Nucleus accumbens (tissue), 56 donors: ENCODE measurements at regions not wholly inside any gene's neighbourhood (a gene's known extent, or its start where the extent isn't known, plus 50 kb on each side); places are given as distances from the start of the nearest gene placed in this dataset.
"Not testable (repeated sequence)": the region's sequence is repeated elsewhere in the genome, so short reads cannot be mapped to it uniquely, and the experiment has no call there.

Experiments
- DNase-seq, 56 donors: peaks; one replicate each; lab custom pipeline; 2025; lab: John Stamatoyannopoulos, UW

DNA sequence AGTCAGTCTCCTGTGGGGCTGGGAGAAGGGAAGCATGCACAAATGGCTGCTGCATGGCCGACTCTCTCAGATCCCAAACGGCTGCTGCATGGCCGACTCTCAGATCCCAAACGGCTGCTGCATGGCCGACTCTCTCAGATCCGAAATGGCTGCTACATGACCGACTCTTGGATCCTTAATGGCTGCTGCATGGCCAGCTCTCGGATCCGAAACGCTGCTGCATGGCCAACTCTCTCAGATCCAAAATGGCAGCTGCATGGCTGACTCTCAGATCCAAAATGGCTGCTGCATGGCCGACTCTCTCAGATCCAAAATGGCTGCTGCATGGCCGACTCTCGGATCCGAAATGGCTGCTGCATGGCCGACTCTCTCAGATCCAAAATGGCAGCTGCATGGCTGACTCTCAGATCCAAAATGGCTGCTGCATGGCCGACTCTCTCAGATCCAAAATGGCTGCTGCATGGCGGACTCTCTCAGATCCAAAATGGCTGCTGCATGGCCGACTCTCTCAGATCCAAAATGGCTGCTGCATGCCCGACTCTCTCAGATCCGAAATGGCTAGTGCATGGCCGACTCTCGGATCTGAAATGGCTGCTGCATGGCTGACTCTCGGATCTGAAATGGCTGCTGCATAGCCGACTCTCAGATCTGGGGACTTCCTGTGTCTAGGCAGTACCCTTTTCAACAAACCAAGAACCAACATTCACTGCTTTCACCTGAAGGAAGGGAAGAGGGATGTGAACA is 284.8 kb upstream of the SMIM21 start:
- DNase-seq: not testable (repeated sequence)

DNA sequence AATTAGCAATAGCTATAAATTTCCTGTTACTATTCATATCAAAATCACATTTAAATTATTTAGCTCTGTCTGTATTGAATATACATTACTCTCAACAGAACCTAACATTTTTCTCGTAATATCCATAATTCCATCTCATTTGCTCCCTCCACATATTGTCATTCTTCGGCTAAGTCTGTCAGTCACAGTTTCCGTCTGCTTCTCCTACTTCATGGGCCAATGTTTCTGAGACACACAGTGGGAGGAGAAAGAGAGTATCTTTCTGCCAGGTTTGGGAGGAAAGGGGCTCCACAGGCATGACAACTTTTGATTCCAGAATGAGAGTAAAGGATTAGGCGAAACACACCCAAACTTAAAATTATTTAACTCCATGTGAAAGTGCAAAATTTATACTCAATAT is 273.1 kb upstream of the SMIM21 start:
- no peak for DNase-seq

DNA sequence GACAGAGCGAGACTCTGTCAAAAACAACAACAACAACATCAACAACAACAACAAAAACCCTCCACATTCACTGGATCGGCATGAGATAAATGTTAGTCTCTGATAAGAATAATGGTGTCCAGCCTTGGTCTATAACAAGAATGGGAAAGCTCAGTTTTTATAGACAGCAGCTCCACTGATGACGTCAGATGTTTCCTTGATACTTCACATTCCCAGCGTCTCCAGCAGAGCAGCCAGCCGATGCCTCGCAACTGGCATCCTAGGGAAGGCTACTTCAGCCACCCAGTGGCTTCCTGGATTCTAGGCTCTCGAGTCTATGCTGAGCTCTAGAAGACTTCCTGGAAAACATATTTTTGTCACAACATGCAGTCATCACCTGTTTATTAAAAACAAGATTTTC is 271.4 kb upstream of the SMIM21 start:
- no peak for DNase-seq

DNA sequence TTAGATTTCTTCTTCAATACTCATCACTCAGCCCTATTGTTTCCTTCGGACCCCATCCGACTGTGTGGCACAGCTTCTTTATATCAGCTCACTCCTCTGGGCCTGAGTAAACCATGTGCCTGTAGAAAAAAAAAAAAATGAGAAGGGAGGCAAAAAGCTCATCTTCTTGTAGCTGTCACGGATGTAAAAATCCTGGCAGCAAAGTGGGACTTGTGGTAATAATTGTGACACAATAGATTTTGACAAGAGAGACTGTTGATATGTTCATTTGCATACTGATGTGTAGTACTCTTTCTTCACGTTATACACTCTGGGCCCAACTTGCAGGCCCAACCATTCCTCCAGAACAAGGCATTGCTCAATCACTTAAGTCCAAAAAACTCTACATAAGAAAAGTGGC is 270.0 kb upstream of the SMIM21 start:
- DNase-seq: no peak

DNA sequence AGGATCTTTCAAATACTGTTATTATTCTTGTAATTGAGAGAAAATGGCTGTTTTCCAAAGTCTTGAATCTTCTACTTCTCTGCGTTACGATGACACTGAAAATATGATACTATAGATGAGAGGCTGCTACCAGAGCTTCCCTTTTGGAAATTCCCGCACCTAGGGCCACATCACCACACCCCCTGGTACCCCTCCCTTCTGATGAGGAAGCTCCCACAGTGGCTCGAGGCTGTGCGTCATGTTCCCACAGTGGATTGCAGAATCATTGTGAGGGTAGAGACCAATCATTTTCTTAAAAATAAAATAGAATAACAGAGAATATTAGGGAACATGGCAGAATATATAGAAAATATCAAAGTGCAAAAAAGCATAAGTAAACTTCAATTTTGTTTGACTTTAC is 268.9 kb upstream of the SMIM21 start:
- no peak for DNase-seq

DNA sequence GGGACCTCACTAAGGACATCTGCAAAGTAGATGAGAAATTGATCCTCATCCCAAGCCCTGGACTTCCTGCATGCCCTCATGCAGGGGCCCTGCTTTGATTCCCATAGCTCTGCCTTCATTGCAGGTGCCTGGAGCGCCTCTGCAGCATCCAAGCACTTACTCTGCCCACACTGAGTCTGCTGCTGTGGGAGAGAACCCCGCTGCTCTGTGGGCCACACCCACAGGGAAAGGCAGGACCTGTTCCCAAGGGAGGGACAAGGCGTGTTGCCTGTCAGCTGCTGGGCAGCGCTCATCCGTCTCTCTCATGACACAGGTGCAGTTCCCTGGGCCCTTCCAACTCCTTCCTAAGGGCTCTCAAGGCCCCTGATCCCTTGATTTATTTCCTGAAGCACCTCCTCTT is 266.8 kb upstream of the SMIM21 start:
- peak in 4 of 56 donors; percentile 6 to 33 (median 18) for DNase-seq

DNA sequence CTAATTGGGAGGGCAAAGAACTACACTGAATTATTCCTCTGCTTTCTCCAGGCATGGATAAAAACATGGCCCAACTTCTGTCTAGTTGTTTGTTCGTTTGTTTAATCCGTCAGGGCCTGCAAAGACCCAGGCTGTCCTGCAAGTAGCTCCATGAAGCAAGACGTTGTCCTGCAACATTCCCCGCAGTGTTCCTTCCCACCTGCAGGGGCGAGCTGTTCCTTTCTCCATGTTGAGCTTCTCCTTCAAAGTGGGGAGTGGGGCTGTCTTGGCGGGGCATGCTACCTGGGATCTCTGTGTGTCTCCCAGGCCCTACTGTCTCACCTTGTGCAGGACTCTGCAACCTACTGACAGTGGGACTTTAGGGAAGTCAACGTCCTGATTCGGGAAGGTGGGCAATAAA is 264.0 kb upstream of the SMIM21 start:
- DNase-seq: no peak

DNA sequence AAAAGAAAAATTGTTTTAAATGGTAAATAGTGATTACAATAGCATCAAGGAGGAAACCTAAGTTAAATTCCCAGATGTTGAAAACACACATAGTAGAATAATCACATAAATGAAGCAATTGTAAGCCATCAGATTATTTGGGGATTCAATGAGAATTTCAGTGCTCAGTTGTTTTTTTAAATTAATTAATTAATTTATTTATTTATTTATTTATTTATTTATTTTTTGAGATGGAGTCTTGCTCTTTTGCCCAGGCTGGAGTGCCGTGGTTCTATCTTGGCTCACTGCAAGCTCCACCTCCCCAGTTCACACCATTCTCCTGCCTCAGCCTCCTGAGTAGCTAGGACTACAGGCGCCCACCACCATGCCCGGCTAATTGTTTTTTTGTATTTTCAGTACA is 262.8 kb upstream of the SMIM21 start:
- not testable (repeated sequence) for DNase-seq

DNA sequence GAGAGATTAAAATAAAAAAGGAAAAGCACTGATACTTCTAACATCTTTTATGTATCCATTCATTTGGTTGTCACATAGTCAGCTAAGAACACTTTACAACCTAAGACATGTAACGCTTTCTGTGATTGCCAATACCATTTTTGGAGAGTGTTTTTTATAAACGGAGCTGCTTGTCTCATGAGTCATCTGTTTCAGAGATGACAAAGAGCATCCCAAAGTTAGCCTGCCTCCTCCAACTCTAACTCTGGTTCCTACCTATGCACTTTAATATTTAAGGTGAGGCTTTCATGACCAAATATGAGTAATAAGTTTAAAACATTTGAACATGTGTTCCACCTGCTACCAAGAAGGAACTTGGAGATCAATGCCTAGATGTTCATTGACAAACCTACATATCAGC is 260.1 kb upstream of the SMIM21 start:
- DNase-seq: peak in 2 of 56 donors; percentile 28 to 49

DNA sequence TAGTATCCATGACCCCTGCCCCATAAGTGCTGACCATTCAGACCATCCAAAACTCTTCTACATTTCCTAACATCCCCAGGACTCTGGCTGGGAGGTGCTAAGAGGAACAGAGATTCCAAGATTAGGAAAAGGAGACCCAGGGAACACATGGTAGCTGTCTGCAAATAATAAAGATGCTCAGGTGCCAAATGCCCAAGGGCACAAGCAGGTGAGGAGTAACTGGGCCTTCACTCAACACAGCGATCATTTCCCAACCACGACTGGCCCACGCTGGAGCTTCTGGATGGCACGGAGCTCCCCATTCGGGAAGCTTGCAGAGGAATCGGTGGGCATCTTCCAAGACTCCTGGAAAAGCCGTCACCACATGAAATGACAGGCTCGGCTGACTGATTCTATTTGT is 255.9 kb upstream of the SMIM21 start:
- no peak for DNase-seq

DNA sequence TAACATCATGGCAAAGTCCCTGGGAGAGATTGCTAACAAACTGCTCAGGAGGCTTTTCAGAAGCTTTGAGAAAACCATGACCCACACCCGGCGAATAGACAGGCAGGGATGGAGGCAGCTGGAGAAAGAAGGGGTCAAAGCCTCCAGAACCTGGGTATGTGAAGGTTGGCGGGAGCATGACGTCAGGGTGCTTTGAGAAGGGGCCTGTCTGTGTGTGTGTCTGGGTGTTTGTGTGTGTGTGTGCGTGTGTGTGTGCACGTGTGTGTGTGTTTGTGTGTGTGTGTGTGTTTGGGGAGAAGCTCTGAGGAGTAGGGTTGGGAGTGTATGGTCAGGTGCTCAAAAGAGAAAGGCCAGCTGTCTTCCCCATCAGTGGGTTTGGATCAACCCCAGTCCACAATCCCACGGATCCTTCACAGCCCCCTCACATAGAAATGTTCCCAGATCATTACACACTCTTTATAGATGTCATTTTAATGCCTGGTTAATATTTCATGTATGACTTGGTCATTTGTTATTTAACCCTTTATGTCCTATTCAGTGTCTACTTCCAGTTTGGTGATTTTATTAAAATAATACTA is 254.1 kb upstream of the SMIM21 start:
- DNase-seq: no peak

DNA sequence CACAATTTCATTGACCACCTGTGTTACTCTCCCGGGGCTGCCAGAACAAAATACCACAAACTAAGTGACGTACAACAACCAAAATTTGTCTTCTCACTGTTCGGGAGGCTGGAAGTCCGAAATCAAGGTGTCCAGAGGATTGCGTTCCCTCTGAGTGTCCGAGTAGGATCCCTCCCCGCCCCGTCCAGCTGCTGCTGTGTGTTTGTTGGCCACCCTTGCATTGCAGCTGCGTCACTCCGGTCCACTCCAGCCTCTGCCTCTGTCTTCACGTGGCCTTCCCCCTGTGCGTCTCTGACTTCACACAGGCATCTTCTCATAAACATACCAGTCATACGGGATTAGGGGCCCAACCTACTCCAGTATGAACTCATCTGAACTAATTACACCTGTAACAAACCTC is 251.8 kb upstream of the SMIM21 start:
- DNase-seq: no peak

DNA sequence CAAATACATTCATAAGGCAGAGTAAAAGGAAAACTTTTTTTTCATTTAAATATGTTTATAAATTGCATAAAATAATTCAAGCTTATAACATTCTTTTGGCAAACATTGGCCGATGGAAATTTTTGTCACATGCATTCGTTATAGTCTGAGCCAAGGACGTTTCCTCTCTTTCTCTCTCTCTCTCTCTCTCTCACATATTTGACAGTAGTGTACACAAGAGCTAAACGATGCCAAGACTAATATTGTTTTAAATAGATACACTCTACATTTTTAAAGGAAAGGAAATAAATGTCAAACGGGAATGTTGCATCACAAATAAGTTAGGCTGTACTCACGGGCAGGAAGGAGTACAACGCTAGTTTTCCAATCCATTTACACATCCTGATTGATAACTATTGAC is 251.1 kb upstream of the SMIM21 start:
- DNase-seq: no peak

DNA sequence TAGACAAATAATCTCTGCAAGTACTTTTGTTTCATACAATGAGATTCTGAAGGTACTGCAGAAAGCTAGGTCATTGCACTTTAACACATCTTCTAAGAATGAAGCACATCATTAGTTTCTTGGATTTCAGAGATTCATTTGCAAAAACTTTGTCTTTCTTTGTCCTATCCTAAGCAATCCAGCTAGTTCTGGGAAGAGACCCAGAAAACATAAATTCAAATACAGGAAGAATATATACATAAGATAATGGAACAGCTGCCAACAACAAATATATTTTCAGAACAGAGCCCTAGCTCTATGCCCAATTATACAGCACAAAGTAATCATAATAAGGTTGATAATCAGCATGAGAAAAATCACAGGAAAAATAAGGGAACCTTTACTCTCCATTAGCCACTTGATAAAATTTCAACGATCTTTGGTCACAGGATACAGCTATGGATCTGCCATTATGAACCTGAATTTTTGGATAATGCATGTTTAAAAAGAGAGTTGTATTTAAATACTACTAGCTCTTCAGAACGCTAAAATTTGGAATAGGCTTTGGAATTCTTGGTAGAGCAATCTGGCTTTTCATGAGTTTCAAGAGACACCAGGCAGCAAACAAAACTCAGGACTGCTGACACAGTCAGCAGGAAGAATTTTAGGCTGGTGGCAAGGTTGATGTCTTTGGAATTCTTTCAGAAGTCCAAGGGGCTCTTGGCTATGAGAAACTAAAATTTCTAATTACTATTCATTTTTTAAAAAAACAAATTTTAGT is 250.4 kb upstream of the SMIM21 start:
- no peak for DNase-seq

DNA sequence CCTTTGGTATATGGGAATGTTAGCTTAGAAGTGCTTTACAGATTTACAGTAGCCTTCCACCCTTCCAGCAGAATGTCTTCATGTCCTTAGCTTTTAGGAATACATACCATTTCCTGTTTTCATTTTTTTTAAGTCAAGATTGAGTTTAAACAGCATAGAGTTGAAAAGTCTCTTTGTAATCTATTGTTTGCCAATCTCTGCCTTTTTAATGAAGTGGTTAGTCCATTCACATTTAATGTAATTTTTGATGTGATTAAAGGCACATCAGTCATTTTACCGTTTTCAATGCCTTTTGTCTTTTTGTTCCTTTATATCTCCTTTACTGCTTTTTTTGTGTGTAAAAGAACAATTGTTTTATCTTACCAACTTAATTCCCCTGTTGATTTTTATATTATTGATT is 233.4 kb upstream of the SMIM21 start:
- DNase-seq: no peak

DNA sequence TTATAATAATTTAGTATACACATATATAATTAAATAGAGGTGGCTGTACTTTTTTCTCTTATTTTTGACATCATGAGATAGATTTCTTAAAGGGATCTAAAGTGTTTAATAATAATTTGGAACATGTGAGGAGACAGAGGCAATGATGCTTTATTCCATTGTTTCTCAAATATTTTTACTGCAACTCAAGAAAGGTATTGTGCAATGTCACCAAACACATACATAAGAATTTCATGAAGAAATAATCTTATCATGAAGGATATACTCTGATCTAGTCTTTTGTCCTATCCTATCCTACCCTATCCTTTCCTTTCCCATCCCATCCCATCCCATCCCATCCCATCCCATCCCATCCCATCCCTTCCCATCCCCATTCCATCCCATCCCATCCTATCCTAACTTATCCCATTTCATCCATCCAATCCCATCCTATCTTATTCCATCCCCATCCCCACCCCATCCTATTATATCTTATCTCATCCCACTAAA is 232.1 kb upstream of the SMIM21 start:
- DNase-seq: no peak

DNA sequence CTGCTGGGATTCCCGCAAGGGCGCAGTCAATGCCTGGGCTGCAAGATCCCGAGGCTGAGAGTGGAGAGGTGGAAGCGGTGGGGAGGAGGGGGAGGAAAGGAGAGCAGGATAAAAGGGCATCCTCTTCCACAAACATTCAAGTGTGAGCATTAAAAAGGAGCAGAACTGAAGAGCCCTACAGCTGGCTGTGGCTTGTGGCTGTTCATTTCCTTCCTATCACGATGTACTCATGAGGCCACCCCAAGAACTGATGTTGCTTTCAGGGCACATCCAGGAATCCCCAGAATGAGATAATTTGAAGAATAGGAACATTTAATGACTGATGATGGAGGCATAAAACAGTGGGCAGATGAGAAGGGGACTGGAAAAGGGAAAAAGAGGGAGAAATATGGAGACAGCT is 230.8 kb upstream of the SMIM21 start:
- DNase-seq: no peak

DNA sequence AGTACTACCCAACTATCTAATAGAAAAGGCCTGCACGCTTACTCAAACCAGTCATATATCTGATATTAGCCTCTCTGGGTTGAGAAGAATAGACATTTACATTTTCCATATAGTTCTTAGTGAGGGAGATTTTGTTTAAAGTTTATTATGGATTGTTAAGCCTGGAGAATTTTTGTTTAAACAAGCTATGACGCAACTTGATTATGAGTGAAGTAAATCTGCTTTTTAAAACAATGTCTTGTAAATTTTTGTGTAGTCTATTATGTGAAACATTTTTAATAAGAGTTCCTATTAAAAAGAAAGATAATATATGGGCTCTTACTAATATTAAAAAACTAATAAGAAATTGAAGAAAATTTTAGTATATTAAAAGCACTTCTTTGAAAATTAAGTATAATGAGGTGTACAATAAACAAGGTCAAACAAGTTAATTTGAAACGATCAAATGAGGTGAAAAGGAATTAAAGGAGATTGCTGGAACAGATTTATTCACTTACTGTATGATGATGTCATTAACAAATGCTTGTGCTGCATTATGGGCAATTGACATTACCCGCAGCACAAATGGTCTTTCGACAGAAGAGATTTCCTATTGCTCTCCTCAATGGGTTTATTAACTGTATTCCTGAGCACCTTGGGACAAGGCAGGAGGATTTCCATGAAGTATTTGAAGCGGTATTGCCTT is 229.2 kb upstream of the SMIM21 start:
- no peak for DNase-seq

DNA sequence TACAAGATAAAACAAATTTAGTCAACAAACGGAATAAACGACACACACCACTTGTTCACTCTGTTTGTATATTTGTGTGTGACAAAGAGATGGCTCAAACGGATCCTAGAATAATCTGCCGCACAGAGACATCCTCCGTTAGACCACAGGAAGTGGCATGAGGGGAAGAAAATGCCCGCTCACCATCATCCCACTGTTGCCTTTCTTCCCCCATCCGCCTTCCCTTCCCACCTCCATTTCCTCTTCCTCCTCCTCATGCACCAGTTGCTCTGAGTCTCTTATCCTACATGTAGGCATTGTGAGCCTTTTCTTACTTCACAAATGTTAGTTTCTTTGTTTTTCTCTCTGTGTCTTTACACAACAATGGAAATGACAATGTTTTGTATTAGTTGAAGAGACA is 228.5 kb upstream of the SMIM21 start:
- DNase-seq: no peak

DNA sequence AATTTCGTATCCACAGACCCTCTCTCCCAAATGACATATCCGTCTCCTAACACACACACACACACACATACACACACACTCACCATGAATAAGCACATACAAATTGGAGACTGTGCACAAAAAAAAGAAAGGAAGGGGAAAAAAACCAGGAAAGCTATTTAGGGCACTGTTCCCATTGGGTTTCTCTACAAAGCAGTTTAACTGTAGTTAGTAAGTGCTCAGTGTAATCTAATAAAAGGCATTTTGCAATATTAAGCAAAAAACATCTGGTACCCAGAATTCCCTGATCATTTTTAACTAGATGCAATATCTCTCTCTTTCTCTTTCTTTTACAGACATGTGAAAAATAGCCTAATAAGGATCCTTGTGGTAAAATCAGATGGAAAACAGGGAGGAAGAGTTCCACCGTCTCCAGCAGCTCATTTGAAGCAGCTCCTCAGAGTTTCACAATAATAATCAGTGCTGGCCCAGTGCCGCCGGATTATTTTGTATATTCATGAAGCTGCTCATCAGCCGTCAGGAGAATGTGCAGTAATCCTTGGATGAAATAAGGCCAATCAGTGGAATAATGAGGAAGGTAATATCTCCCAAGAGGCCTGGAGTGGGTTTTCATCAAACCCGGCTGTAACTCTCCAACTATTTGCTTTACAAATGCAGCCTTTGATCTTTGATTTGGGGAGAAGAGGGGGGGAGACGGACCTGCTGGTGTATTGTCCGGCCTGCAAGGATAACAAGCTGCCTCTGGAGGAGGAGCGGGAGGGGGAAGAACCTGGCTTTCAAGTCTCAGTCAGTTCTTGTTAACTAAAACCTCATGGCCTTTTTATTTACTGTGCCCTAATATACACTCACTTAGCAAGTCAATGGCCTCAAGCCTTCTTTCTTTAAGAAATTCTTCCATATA is 227.6 kb upstream of the SMIM21 start:
- peak in 1 of 56 donors; percentile 4 for DNase-seq
